ENCODE measurements at regions not wholly inside any gene's neighbourhood (a gene's known extent, or its start where the extent isn't known, plus 50 kb on each side); places are given as distances from the start of the nearest gene placed in this dataset.

- TF ChIP-seq POLR2A (IDR thresholded peaks at IDR 0.05): no peak
- TF ChIP-seq CTCF (IDR thresholded peaks at IDR 0.05): no peak
Measured at GRCh38 chr4:66658809-66659208, 886.5 kb downstream of the CENPC start.
